Spleen (tissue), 11 donors: ENCODE measurements at regions not wholly inside any gene's neighbourhood (a gene's known extent, or its start where the extent isn't known, plus 50 kb on each side); places are given as distances from the start of the nearest gene placed in this dataset.

Source experiments
- DNase-seq: peaks from one replicate; pipeline ENCODE4 v3.0.0-alpha.2; 2020
- H3K27ac ChIP-seq, 8 donors: fragments of 200-600 bp; sonication (generic) in 7 of 8; 1 replicate in 4 of 8; 2 replicates in 4 of 8; pipeline versions ENCODE4 v1.5.0 to v1.8.0; 2016 to 2021; ENCODE audit warnings: inconsistent platforms in 4 of 8, mild to moderate bottlenecking in 4 of 8, moderate library complexity in 1 of 8
- H3K27me3 ChIP-seq, 7 donors: fragments of 200-600 bp; sonication (generic) in 6 of 7; replicated peaks in 1 of 7; 1 replicate in 4 of 7; 2 replicates in 3 of 7; pipeline versions ENCODE4 v1.5.0 to v1.8.0; 2016 to 2021; ENCODE audit warnings: inconsistent platforms in 3 of 7, mild to moderate bottlenecking in 1 of 7
- H3K36me3 ChIP-seq, 6 donors: fragments of 200-600 bp; sonication (generic) in 5 of 6; 1 replicate in 4 of 6; 2 replicates in 2 of 6; pipeline versions ENCODE4 v1.5.0 to v1.8.0; 2016 to 2021; ENCODE audit warnings: inconsistent platforms in 2 of 6
- H3K4me1 ChIP-seq, 6 donors: fragments of 200-600 bp; sonication (generic) in 5 of 6; 1 replicate in 3 of 6; 2 replicates in 3 of 6; pipeline versions ENCODE4 v1.5.0 to v1.8.0; 2016 to 2021; ENCODE audit warnings: inconsistent platforms in 3 of 6
- H3K4me3 ChIP-seq, 8 donors: fragments of 200-600 bp; sonication (generic) in 7 of 8; 1 replicate in 4 of 8; 2 replicates in 4 of 8; pipeline versions ENCODE4 v1.5.0 to v1.8.0; 2016 to 2021; ENCODE audit warnings: inconsistent platforms in 4 of 8, mild to moderate bottlenecking in 4 of 8, moderate library complexity in 2 of 8
- H3K9me3 ChIP-seq, 8 donors: fragments of 200-600 bp; sonication (generic) in 7 of 8; 1 replicate in 4 of 8; 2 replicates in 4 of 8; pipeline versions ENCODE4 v1.5.0 to v1.8.0; 2016 to 2021; ENCODE audit warnings: inconsistent platforms in 4 of 8
- CTCF ChIP-seq, 11 experiments: fragments of 200-600 bp in 7 of 11; fragments of 450-650 bp in 4 of 11; sonication (generic) in 4 of 11; IDR thresholded peaks in 8 of 11; conservative IDR thresholded peaks in 3 of 11; 1 replicate in 7 of 11; 2 replicates in 4 of 11; pipeline versions ENCODE4 v1.4.0 to v1.8.0; 2016 to 2021; ENCODE audit warnings: antibody characterized with exemption in 11 of 11, inconsistent platforms in 4 of 11, mild to moderate bottlenecking in 1 of 11
- POLR2A ChIP-seq, 3 donors: fragments of 450-650 bp; IDR thresholded peaks; one replicate each; pipeline ENCODE4 v1.5.1; 2017; ENCODE audit warnings: antibody characterized with exemption in 3 of 3, mild to moderate bottlenecking in 1 of 3
- POLR2AphosphoS5 ChIP-seq, 3 donors: sonication (generic); formaldehyde crosslinking; IDR thresholded peaks; one replicate each; pipeline ENCODE4 v1.5.1; 2017; ENCODE audit warnings: antibody characterized with exemption in 3 of 3
- whole genome bisulfite sequencing, 5 donors: extraction: QIAGEN DNeasy Blood & Tissue Kit in 3 of 5; methylation state at CpG; one replicate each; pipeline versions ENCODE4 v1.1.5 to v1.1.7; 2013 to 2018; 5-methylcytosine and 5-hydroxymethylcytosine counted together
- intact Hi-C: fragments of 100-400 bp; cut with DNase I; formaldehyde crosslinking; loops from one replicate; pipeline ENCODE4 v1.15.0; 2023; ENCODE audit warnings: low total_unique reads
- donor health status: healthy with polysubstance abuse.
- donor health status: DM: no; HTN: no; CAD: no; lungs with moderate emphysema.
- donor health status: DM: no; HTN: no; CAD: no.
- donor health status: Bipolar disorder and iron deficiency.
- donor health status: healthy.
- donor health status: DM: no; HTN: no; CAD: no.
- donor health status: DM: yes; HTN: yes; CAD: no.

- DNase-seq = no peak
- Histone ChIP-seq H3K27me3 (no peaks in the 10 kb centered on the region), H3K27ac (no peak overlapping the region), H3K36me3 (no peaks in the 10 kb centered on the region), H3K4me3 (no peak overlapping the region), H3K9me3 (peaks cover 0 to 3% (median 0%) of the 10 kb centered on the region in 8 donors), H3K4me1 (no peaks in the 10 kb centered on the region)
- TF ChIP-seq POLR2A (IDR thresholded peaks at IDR 0.05) = no peak
- no peak for TF ChIP-seq POLR2AphosphoS5 (IDR thresholded peaks at IDR 0.05)
- TF ChIP-seq CTCF (IDR thresholded peaks at IDR 0.05 in 8 of 11, conservative IDR thresholded peaks at IDR 0.05 in 3 of 11) = no peak
- intact Hi-C loops = no loop called here
- 59 to 87% (median 67%) methylated on average over 3 of the region's 3 CpGs for WGBS, 5 donors
Observed at GRCh38 chr3:162558016-162558415, 1061.4 kb downstream of the OTOL1 start.

- TF ChIP-seq POLR2AphosphoS5 (IDR thresholded peaks at IDR 0.05) (no peak), CTCF (IDR thresholded peaks at IDR 0.05 in 8 of 11, conservative IDR thresholded peaks at IDR 0.05 in 3 of 11) (no peak), POLR2A (IDR thresholded peaks at IDR 0.05) (no peak)
- Histone ChIP-seq H3K36me3 (no peaks in the 10 kb centered on the region), H3K27ac (no peak overlapping the region), H3K9me3 (no peaks in the 10 kb centered on the region), H3K27me3 (no peaks in the 10 kb centered on the region), H3K4me3 (no peak overlapping the region), H3K4me1 (no peaks in the 10 kb centered on the region)
- WGBS, 5 donors = 60 to 68% (median 64%) methylated on average over 2 of the region's 2 CpGs
- intact Hi-C loops = no loop called here
- DNase-seq = no peak
Observed at GRCh38 chr3:162568706-162569105, 1072.1 kb downstream of the OTOL1 start.

GRCh38 chr3:162569314-162569713, 1072.7 kb downstream of the OTOL1 start:
- WGBS, 5 donors = 22 to 45% (median 41%) methylated on average over 3 of the region's 3 CpGs
- H3K27me3 ChIP-seq = no peaks in the 10 kb centered on the region
- H3K36me3 ChIP-seq = no peaks in the 10 kb centered on the region
- intact Hi-C loops = no loop called here
- no peak overlapping the region for H3K27ac ChIP-seq
- H3K4me1 ChIP-seq = no peaks in the 10 kb centered on the region
- no peaks in the 10 kb centered on the region for H3K9me3 ChIP-seq
- H3K4me3 ChIP-seq = no peak overlapping the region
- no peak for TF ChIP-seq POLR2AphosphoS5 (IDR thresholded peaks at IDR 0.05)
- TF ChIP-seq CTCF (IDR thresholded peaks at IDR 0.05 in 8 of 11, conservative IDR thresholded peaks at IDR 0.05 in 3 of 11) = no peak
- TF ChIP-seq POLR2A (IDR thresholded peaks at IDR 0.05) = no peak
- no peak for DNase-seq

GRCh38 chr3:162584986-162585385, 1088.4 kb downstream of the OTOL1 start:
- Histone ChIP-seq H3K27me3 (no peaks in the 10 kb centered on the region), H3K9me3 (peaks cover 0 to 10% (median 0%) of the 10 kb centered on the region in 8 donors), H3K4me1 (no peaks in the 10 kb centered on the region), H3K27ac (no peak overlapping the region), H3K36me3 (no peaks in the 10 kb centered on the region), H3K4me3 (no peak overlapping the region)
- DNase-seq = no peak
- intact Hi-C loops = no loop called here
- TF ChIP-seq POLR2AphosphoS5 (IDR thresholded peaks at IDR 0.05) = no peak
- TF ChIP-seq CTCF (IDR thresholded peaks at IDR 0.05 in 8 of 11, conservative IDR thresholded peaks at IDR 0.05 in 3 of 11) = no peak
